ENCODE measurements at regions not wholly inside any gene's neighbourhood (a gene's known extent, or its start where the extent isn't known, plus 50 kb on each side); places are given as distances from the start of the nearest gene placed in this dataset.

DNA sequence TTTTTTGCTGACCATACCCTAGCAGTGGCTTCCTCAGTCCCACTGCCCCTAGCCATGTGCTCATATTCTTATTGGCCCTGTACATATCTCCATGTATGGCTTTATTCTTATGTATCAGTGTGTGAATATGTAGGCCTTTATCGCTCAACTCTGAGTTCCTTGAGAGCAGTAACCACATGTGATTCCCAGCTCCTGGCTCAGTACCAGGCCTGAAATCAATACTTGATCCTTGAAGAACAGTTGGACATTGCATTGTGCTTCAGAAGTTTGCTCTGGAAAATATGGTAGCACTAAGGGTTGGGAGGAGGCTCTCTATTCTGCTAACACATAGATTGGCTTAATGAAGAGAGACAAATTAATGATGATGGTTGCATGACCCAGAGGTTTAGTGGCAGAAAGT is 118.8 kb upstream of the FERMT1 start (continued):
- no peak for TF ChIP-seq IKZF4 (CRISPR knock-in tag; IDR thresholded peaks at IDR 0.05; ENCODE audit: borderline replicate concordance, low read depth, not compliant biosample characterization)
- TF ChIP-seq, protein P1, sequence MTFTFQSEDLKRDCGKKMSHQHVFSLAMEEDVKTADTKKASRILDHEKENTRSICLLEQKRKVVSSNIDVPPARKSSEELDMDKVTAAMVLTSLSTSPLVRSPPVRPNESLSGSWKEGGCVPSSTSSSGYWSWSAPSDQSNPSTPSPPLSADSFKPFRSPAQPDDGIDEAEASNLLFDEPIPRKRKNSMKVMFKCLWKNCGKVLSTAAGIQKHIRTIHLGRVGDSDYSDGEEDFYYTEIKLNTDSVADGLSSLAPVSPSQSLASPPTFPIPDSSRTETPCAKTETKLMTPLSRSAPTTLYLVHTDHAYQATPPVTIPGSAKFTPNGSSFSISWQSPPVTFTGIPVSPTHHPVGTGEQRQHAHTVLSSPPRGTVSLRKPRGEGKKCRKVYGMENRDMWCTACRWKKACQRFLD (CRISPR knock-in tag; IDR thresholded peaks at IDR 0.05; ENCODE audit: borderline replicate concordance), result no peak

DNA sequence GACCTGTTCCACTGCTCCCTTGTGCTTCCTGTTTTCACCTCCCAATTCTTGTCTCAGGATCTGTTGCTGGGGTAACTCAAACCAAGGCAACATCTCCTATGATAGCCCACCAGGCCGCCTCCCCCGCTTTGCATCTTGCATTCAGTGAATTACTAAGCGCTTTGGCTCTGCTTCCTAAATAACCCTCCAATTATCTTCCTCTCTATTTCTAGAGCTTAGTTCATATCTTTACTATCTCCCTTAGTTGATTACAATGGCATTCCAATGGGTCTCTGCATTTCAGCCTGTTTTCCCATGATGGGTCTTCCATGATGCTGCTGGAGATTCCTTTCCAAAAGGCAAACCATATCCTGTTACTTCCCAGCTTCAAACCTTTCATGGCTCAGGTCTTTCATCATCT is 117.2 kb upstream of the FERMT1 start:
- H3K4me3 ChIP-seq (replicated peaks in 1 of 3; ENCODE audit: insufficient read depth in 1 of 3, low read depth in 2 of 3, low read length in 3 of 3), result no peak overlapping the region
- H3K79me2 ChIP-seq (ENCODE audit: insufficient read depth, low read length), result no peaks in the 10 kb centered on the region
- DNase-seq (ENCODE audit: low spot score) (no peak), ATAC-seq (no peak), FAIRE-seq (no peak)
- ChIA-PET POLR2A (no interaction called here), CTCF (ENCODE audit: low intra/inter-chr PET ratio, low total read pairs) (no interaction called here)
- no peaks in the 10 kb centered on the region for H4K20me1 ChIP-seq (ENCODE audit: insufficient read depth, low read length)
- H3K4me1 ChIP-seq (ENCODE audit: insufficient read depth, low read length), result no peaks in the 10 kb centered on the region
- H3K4me2 ChIP-seq (ENCODE audit: low read depth, low read length), result no peak overlapping the region
- peaks cover 0 to 2% of the 10 kb centered on the region in 2 experiments; a peak in 1 of 5 replicates for H3K27me3 ChIP-seq (ENCODE audit: control insufficient read depth in 1 of 2, insufficient read depth in 2 of 2, low read length in 2 of 2)
- no peaks in the 10 kb centered on the region for H3K36me3 ChIP-seq (replicated peaks in 1 of 2; ENCODE audit: control insufficient read depth in 1 of 2, insufficient read depth in 2 of 2, low read length in 2 of 2)
- no peak overlapping the region for H2AFZ ChIP-seq (ENCODE audit: low read length)
- WGBS (ENCODE audit: low lambda C conversion rate), result 34% methylated on average over 3 of the region's 3 CpGs
- TF ChIP-seq, protein P2, sequence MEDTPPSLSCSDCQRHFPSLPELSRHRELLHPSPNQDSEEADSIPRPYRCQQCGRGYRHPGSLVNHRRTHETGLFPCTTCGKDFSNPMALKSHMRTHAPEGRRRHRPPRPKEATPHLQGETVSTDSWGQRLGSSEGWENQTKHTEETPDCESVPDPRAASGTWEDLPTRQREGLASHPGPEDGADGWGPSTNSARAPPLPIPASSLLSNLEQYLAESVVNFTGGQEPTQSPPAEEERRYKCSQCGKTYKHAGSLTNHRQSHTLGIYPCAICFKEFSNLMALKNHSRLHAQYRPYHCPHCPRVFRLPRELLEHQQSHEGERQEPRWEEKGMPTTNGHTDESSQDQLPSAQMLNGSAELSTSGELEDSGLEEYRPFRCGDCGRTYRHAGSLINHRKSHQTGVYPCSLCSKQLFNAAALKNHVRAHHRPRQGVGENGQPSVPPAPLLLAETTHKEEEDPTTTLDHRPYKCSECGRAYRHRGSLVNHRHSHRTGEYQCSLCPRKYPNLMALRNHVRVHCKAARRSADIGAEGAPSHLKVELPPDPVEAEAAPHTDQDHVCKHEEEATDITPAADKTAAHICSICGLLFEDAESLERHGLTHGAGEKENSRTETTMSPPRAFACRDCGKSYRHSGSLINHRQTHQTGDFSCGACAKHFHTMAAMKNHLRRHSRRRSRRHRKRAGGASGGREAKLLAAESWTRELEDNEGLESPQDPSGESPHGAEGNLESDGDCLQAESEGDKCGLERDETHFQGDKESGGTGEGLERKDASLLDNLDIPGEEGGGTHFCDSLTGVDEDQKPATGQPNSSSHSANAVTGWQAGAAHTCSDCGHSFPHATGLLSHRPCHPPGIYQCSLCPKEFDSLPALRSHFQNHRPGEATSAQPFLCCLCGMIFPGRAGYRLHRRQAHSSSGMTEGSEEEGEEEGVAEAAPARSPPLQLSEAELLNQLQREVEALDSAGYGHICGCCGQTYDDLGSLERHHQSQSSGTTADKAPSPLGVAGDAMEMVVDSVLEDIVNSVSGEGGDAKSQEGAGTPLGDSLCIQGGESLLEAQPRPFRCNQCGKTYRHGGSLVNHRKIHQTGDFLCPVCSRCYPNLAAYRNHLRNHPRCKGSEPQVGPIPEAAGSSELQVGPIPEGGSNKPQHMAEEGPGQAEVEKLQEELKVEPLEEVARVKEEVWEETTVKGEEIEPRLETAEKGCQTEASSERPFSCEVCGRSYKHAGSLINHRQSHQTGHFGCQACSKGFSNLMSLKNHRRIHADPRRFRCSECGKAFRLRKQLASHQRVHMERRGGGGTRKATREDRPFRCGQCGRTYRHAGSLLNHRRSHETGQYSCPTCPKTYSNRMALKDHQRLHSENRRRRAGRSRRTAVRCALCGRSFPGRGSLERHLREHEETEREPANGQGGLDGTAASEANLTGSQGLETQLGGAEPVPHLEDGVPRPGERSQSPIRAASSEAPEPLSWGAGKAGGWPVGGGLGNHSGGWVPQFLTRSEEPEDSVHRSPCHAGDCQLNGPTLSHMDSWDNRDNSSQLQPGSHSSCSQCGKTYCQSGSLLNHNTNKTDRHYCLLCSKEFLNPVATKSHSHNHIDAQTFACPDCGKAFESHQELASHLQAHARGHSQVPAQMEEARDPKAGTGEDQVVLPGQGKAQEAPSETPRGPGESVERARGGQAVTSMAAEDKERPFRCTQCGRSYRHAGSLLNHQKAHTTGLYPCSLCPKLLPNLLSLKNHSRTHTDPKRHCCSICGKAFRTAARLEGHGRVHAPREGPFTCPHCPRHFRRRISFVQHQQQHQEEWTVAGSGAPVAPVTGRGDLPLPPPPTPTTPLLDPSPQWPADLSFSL (CRISPR knock-in tag; IDR thresholded peaks at IDR 0.05), result no peak
- no peak for TF ChIP-seq ZNF496 (CRISPR knock-in tag; IDR thresholded peaks at IDR 0.05; ENCODE audit: insufficient replicate concordance)
- in situ Hi-C loops (cut with HindIII; ENCODE audit: extremely low pct_ligation_motif_present, low pct_unique_long_range_greater_than_20kb) (no loop called here), intact Hi-C loops (cut with micrococcal nuclease; ENCODE audit: unreplicated experiment) (no loop called here)
- H3K9ac ChIP-seq (ENCODE audit: insufficient read depth, low read depth, low read length), result no peak overlapping the region
- no peaks in the 10 kb centered on the region for H3K9me3 ChIP-seq (ENCODE audit: low read length)
- no peak overlapping the region for H3K27ac ChIP-seq (ENCODE audit: extremely low read length, insufficient read depth, low read length)
- no TSS peak for BruUV-seq (replicated peaks)
